ENCODE measurements at regions not wholly inside any gene's neighbourhood (a gene's known extent, or its start where the extent isn't known, plus 50 kb on each side); places are given as distances from the start of the nearest gene placed in this dataset.

GRCh38 chr10:128780156-128780761 lies 654.0 kb upstream of the MKI67 start:
- DNase-seq: no peak

GRCh38 chr10:128781637-128782036 lies 655.4 kb upstream of the MKI67 start:
- DNase-seq: no peak

GRCh38 chr10:128784444-128784843 lies 658.2 kb upstream of the MKI67 start:
- no peak for DNase-seq

- no peak for DNase-seq
These were observed 666.4 kb upstream of the MKI67 start for GRCh38 chr10:128792426-128793140.

GRCh38 chr10:128793726-128794655 lies 667.8 kb upstream of the MKI67 start:
- DNase-seq: no peak

- no peak for DNase-seq
These were observed 670.2 kb upstream of the MKI67 start for GRCh38 chr10:128796396-128796912.

- no peak for DNase-seq
These were observed 665.0 kb upstream of the MGMT start for GRCh38 chr10:128802062-128802461.

- DNase-seq: no peak
These were observed 663.3 kb upstream of the MGMT start for GRCh38 chr10:128803790-128804189.

GRCh38 chr10:128804411-128804810 lies 662.6 kb upstream of the MGMT start:
- no peak for DNase-seq

GRCh38 chr10:128808921-128809440 lies 658.1 kb upstream of the MGMT start:
- no peak for DNase-seq

- DNase-seq: no peak
These were observed 655.5 kb upstream of the MGMT start for GRCh38 chr10:128811511-128811910.

GRCh38 chr10:128812000-128812399 lies 655.0 kb upstream of the MGMT start:
- DNase-seq: no peak

- no peak for DNase-seq
These were observed 653.5 kb upstream of the MGMT start for GRCh38 chr10:128813574-128813973.

- no peak for DNase-seq
These were observed 653.0 kb upstream of the MGMT start for GRCh38 chr10:128814024-128814423.

- DNase-seq: no peak
These were observed 652.3 kb upstream of the MGMT start for GRCh38 chr10:128814782-128815181.

GRCh38 chr10:128816726-128817125 lies 650.3 kb upstream of the MGMT start:
- DNase-seq: no peak

- no peak for DNase-seq
These were observed 649.4 kb upstream of the MGMT start for GRCh38 chr10:128817636-128818035.

GRCh38 chr10:128820663-128821062 lies 646.4 kb upstream of the MGMT start:
- no peak for DNase-seq

- no peak for DNase-seq
These were observed 643.8 kb upstream of the MGMT start for GRCh38 chr10:128823201-128823600.

GRCh38 chr10:128825626-128826025 lies 641.4 kb upstream of the MGMT start:
- DNase-seq: no peak

GRCh38 chr10:128833671-128834070 lies 633.4 kb upstream of the MGMT start:
- no peak for DNase-seq

- DNase-seq: no peak
These were observed 631.7 kb upstream of the MGMT start for GRCh38 chr10:128835361-128835760.

GRCh38 chr10:128837478-128837877 lies 629.6 kb upstream of the MGMT start:
- DNase-seq: no peak
